Hematopoietic multipotent progenitor cell treated with erythropoietin and hydrocortisone succinate and interleukin-3 and kit ligand, for 15 days (in vitro differentiated cells): ENCODE measurements at regions not wholly inside any gene's neighbourhood (a gene's known extent, or its start where the extent isn't known, plus 50 kb on each side); places are given as distances from the start of the nearest gene placed in this dataset.
"Not testable (repeated sequence)": the region's sequence is repeated elsewhere in the genome, so short reads cannot be mapped to it uniquely, and the experiment has no call there.

Experiments used
- DNase-seq: peaks from one replicate; pipeline ENCODE4 v3.0.0-alpha.2; 2015; ENCODE audit warnings: low spot score

- DNase-seq = no peak
These were observed 565.5 kb upstream of the ANO3 start for GRCh38 chr11:25766332-25767015.

- DNase-seq = no peak
These were observed 562.6 kb upstream of the ANO3 start for GRCh38 chr11:25769287-25769686.

- DNase-seq = no peak
These were observed 560.3 kb upstream of the ANO3 start for GRCh38 chr11:25771605-25772004.

- DNase-seq = no peak
These were observed 556.3 kb upstream of the ANO3 start for GRCh38 chr11:25775603-25776002.

- no peak for DNase-seq
These were observed 555.7 kb upstream of the ANO3 start for GRCh38 chr11:25776238-25776637.

- DNase-seq = no peak
These were observed 554.6 kb upstream of the ANO3 start for GRCh38 chr11:25777343-25777742.

- no peak for DNase-seq
These were observed 552.9 kb upstream of the ANO3 start for GRCh38 chr11:25779033-25779432.

- no peak for DNase-seq
These were observed 544.5 kb upstream of the ANO3 start for GRCh38 chr11:25787416-25787815.

- no peak for DNase-seq
These were observed 541.5 kb upstream of the ANO3 start for GRCh38 chr11:25790396-25790795.

GRCh38 chr11:25793637-25794036 lies 538.3 kb upstream of the ANO3 start:
- no peak for DNase-seq

GRCh38 chr11:25794804-25795203 lies 537.1 kb upstream of the ANO3 start:
- DNase-seq = no peak

- DNase-seq = no peak
These were observed 515.5 kb upstream of the ANO3 start for GRCh38 chr11:25816411-25816810.

GRCh38 chr11:25824688-25825087 lies 507.2 kb upstream of the ANO3 start:
- no peak for DNase-seq

- not testable (repeated sequence) for DNase-seq
These were observed 500.4 kb upstream of the ANO3 start for GRCh38 chr11:25831485-25831884.

- DNase-seq = no peak
These were observed 492.9 kb upstream of the ANO3 start for GRCh38 chr11:25838918-25839625.

- DNase-seq = no peak
These were observed 487.1 kb upstream of the ANO3 start for GRCh38 chr11:25844811-25845210.

- no peak for DNase-seq
These were observed 476.0 kb upstream of the ANO3 start for GRCh38 chr11:25855916-25856315.

- no peak for DNase-seq
These were observed 472.2 kb upstream of the ANO3 start for GRCh38 chr11:25859776-25860175.

GRCh38 chr11:25860677-25861450 lies 471.1 kb upstream of the ANO3 start:
- no peak for DNase-seq

GRCh38 chr11:25862159-25862558 lies 469.8 kb upstream of the ANO3 start:
- DNase-seq = no peak

- DNase-seq = no peak
These were observed 467.9 kb upstream of the ANO3 start for GRCh38 chr11:25863986-25864385.

- no peak for DNase-seq
These were observed 455.4 kb upstream of the ANO3 start for GRCh38 chr11:25876456-25876965.

GRCh38 chr11:25886036-25886435 lies 445.9 kb upstream of the ANO3 start:
- DNase-seq = no peak
